ENCODE measurements at regions not wholly inside any gene's neighbourhood (a gene's known extent, or its start where the extent isn't known, plus 50 kb on each side); places are given as distances from the start of the nearest gene placed in this dataset.
"Not testable (repeated sequence)": the region's sequence is repeated elsewhere in the genome, so short reads cannot be mapped to it uniquely, and the experiment has no call there.

GRCh38 chr17:71440513-71440912 lies 680.3 kb upstream of the SOX9 start:
- no peak overlapping the region for H3K27ac ChIP-seq
- no peaks in the 10 kb centered on the region for H3K9me3 ChIP-seq
- H3K4me1 ChIP-seq (ENCODE audit: control insufficient read depth in 1 of 2, insufficient read depth in 1 of 2, low read depth in 1 of 2, low read length in 1 of 2): no peaks in the 10 kb centered on the region
- no peaks in the 10 kb centered on the region for H3K27me3 ChIP-seq
- H3K36me3 ChIP-seq: no peaks in the 10 kb centered on the region
- no peak for TF ChIP-seq CTCF (IDR thresholded peaks at IDR 0.05)
- no peak overlapping the region for H3K4me3 ChIP-seq (ENCODE audit: low read depth in 1 of 2, low read length in 1 of 2)

GRCh38 chr17:71441098-71441497 lies 679.7 kb upstream of the SOX9 start:
- Histone ChIP-seq H3K4me1 (ENCODE audit: control insufficient read depth in 1 of 2, insufficient read depth in 1 of 2, low read depth in 1 of 2, low read length in 1 of 2) (no peaks in the 10 kb centered on the region), H3K4me3 (ENCODE audit: low read depth in 1 of 2, low read length in 1 of 2) (no peak overlapping the region), H3K27ac (no peak overlapping the region), H3K27me3 (no peaks in the 10 kb centered on the region), H3K36me3 (no peaks in the 10 kb centered on the region), H3K9me3 (no peaks in the 10 kb centered on the region)
- no peak for TF ChIP-seq CTCF (IDR thresholded peaks at IDR 0.05)

GRCh38 chr17:71444078-71444477 lies 676.7 kb upstream of the SOX9 start:
- Histone ChIP-seq H3K9me3 (no peaks in the 10 kb centered on the region), H3K4me1 (ENCODE audit: control insufficient read depth in 1 of 2, insufficient read depth in 1 of 2, low read depth in 1 of 2, low read length in 1 of 2) (no peaks in the 10 kb centered on the region), H3K27ac (no peak overlapping the region), H3K36me3 (no peaks in the 10 kb centered on the region), H3K4me3 (ENCODE audit: low read depth in 1 of 2, low read length in 1 of 2) (no peak overlapping the region), H3K27me3 (no peaks in the 10 kb centered on the region)
- no peak for TF ChIP-seq CTCF (IDR thresholded peaks at IDR 0.05)

GRCh38 chr17:71446645-71447437 lies 674.0 kb upstream of the SOX9 start:
- no peak overlapping the region for H3K4me3 ChIP-seq (ENCODE audit: low read depth in 1 of 2, low read length in 1 of 2)
- no peaks in the 10 kb centered on the region for H3K36me3 ChIP-seq
- H3K27me3 ChIP-seq: no peaks in the 10 kb centered on the region
- H3K27ac ChIP-seq: no peak overlapping the region
- no peak for TF ChIP-seq CTCF (IDR thresholded peaks at IDR 0.05)
- H3K4me1 ChIP-seq (ENCODE audit: control insufficient read depth in 1 of 2, insufficient read depth in 1 of 2, low read depth in 1 of 2, low read length in 1 of 2): no peaks in the 10 kb centered on the region
- H3K9me3 ChIP-seq: no peaks in the 10 kb centered on the region

GRCh38 chr17:71447644-71448043 lies 673.2 kb upstream of the SOX9 start:
- Histone ChIP-seq H3K9me3 (no peaks in the 10 kb centered on the region), H3K4me1 (ENCODE audit: control insufficient read depth in 1 of 2, insufficient read depth in 1 of 2, low read depth in 1 of 2, low read length in 1 of 2) (no peaks in the 10 kb centered on the region), H3K36me3 (no peaks in the 10 kb centered on the region), H3K27me3 (no peaks in the 10 kb centered on the region), H3K27ac (no peak overlapping the region), H3K4me3 (ENCODE audit: low read depth in 1 of 2, low read length in 1 of 2) (no peak overlapping the region)
- no peak for TF ChIP-seq CTCF (IDR thresholded peaks at IDR 0.05)

GRCh38 chr17:71450657-71451056 lies 670.2 kb upstream of the SOX9 start:
- not testable (repeated sequence) for H3K27me3 ChIP-seq; H3K4me1 ChIP-seq (ENCODE audit: control insufficient read depth in 1 of 2, insufficient read depth in 1 of 2, low read depth in 1 of 2, low read length in 1 of 2); H3K27ac ChIP-seq; H3K4me3 ChIP-seq (ENCODE audit: low read depth in 1 of 2, low read length in 1 of 2); H3K36me3 ChIP-seq; H3K9me3 ChIP-seq
